HG02588 (cell line): ENCODE measurements at regions not wholly inside any gene's neighbourhood (a gene's known extent, or its start where the extent isn't known, plus 50 kb on each side); places are given as distances from the start of the nearest gene placed in this dataset.

ENCODE experiments used
- ATAC-seq: cut with Tn5 transposase; IDR thresholded peaks from one replicate; pipeline ENCODE4 v1.9.1; 2021; ENCODE audit warnings: mild to moderate bottlenecking, moderate library complexity; ENCODE audit not compliant: unreplicated experiment

DNA sequence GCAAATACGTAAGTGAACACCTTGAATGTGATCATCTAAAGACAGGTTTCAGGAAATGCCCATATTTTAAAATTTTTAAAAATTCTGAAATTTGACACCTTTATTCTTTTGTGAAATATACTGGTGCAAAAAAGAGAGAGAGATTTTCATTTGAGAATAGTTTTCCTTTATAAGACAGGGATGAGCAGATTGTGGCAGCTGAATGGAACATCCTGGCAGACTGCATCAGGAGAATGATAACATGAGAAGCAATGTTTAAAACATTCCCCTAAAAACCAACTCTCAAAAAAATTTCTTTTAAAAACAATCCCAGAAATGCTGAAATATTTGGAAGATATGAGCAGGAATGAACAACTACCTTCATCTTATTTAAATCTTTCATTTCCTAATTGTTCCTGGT lies 744.8 kb upstream of the ID2 start:
- no peak for ATAC-seq

DNA sequence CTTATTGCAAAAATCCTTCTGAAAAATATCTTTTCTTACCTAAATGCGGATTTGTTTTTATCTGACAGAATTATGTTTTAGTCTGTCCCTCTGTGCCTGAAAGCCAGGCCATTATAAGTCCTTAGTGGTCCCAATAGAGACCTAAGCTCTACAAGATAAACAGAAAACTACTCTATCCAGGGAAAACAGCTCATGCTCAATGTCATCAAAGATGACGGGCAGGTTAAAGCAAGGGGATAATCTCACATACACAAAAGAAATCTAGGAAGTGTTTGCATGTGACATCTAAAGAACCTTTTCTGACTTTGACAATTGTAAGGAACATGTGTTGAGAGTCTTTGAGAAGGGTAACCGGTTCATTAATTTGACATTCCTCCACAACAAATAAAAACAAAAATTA lies 741.1 kb upstream of the ID2 start:
- no peak for ATAC-seq

DNA sequence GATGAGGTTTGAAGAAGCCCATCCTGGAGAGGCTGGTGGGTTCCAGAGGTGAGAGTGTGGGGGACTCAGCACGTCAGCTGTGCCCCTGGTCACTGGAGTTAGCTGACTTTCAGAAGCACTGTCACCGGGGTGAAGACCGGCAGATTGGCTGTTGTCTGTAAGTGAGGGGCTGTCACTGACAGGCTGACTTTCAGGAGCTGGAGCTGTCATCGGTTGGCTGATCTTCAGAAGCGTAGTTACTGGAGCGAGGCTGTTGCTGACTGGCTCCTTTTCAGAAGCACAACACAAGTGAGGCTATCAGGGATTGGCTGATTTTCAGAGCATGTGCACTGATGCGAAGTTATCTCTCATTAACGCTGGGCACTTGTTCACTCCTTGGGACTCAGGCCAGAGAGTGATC lies 738.4 kb upstream of the ID2 start:
- ATAC-seq = no peak

DNA sequence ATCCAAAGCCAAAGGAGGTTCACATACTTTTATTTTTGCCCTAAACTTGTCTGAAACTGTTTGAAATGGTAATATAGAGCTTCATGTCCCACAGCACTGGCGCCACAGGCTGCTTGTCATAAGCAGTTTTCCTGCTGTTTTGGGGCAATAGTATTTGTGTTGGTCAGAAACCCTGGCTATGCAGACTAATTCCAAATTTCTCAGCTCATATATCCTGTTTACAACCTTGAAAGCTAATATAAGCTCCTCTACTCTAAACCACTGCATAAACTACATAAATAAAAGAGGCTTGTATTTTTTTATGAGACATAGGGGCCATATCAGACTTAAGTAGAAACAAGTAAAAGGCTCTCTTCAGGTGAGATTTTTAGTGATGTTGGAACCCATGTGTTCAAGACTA lies 736.8 kb upstream of the ID2 start:
- ATAC-seq = no peak

DNA sequence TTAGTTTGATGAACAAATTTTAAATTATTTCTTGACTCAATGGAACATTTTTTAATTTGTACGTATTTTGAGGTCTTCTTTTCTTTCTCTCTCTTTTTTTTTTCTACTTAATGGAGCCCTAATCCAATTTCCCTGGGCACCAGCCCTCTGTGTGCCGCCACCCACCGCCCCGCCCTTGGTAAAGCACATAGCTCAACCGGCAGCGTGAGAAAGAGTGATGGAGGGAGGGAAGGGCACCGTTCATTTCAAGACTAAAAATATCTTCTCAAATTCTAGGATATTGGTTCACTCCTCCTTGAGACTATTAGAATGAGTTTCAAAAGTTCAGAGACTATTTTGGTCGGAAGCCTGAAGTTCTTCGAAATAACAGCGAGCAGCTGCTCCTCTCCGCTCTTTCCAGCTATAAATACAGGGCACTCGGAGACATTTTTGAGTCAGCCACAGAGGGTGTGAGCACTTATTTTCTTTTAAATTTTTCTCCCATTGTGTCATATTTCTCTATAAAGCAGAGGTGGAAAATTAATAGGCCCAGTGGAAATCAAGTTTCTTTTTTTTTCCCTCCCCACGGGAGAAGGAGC lies 731.7 kb upstream of the ID2 start:
- ATAC-seq = no peak

DNA sequence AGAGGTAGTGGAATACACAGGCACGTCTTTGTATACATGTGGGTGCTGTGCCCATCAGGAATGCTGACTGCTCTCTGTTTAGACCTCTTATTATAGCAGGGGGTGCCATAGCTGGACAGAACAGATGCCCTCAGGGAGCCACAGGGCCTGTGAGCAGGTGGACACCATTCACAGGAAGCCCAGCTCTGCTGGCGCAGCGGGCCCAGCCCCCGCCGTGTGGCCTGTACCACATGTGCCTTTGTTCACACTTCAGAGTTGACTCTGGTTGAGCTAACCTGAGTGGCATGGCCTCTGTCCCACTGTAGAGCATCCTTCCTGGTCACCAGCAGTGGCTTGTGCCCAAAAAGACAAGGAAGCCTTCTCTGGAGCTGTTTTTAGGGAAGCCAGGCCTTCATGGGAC lies 730.9 kb upstream of the ID2 start:
- no peak for ATAC-seq

DNA sequence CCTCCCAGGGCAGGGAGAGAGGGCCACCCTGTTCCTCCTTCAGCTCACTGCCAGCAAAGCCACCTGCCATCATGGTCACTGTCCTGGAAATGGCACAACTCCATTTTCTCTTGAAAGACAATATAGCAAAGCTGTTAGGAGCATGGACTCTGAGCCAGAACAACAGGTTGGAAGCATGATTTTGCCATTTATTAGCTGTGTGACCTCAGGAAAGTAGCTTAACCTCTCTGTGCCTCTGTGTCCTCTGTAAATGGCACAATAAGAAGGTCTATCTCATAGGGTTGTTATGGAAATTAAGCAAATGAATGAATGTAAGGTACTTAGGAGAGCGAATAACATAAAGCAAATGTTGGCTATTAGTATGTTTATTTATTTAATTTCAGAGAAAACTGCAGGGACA lies 730.4 kb upstream of the ID2 start:
- no peak for ATAC-seq

DNA sequence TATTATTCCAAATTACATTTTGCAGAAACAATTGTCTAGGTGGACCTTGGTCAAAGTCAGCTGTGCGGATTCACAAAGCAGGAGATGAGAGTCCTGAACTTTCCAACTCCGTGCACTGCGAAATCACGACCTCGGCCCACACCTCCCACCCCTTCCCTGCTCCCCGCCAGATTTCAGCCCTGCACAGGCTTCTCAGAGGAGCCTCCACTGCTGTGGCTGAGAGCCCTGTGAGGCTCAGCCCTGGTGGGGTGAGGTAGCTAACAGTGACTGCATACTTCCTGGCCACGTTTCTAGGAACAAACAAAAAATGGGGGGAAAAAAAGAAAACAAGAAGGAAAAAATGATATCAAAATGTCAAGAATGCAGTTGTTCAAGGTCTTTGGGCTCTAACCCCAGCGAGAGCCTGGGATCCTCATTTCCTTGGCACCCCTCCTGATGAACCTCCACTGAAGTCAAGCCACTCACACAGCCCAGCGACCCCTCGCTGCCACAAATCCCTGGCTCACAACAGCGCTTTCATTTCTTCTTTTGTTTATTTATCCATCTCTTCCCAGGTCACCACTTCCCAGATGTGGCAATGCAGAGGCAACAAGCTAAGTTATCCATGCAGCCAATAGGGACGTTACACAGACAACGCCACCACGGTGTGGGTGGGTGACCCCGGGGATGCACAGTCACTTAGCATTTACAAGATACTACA lies 729.7 kb upstream of the ID2 start:
- ATAC-seq = no peak

DNA sequence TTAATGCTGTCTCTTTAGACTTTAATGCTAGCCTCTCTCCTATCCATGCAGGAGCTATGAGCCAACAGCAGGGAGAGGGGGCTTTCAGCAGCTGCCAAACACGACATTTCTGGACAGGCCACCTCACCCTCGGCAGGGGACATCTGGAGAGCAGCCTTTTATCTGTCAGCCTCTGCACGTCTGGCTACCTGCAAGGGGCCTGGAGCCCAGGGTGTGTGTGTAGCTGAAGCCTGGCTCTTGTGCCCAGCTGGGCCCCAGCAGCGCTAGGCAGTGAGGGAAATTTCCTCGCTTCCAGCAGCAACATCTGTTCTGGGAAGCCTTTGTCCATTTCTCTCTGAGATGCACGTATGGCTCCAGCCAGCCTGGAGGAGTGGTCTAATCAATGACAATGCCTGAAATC lies 728.7 kb upstream of the ID2 start:
- no peak for ATAC-seq

DNA sequence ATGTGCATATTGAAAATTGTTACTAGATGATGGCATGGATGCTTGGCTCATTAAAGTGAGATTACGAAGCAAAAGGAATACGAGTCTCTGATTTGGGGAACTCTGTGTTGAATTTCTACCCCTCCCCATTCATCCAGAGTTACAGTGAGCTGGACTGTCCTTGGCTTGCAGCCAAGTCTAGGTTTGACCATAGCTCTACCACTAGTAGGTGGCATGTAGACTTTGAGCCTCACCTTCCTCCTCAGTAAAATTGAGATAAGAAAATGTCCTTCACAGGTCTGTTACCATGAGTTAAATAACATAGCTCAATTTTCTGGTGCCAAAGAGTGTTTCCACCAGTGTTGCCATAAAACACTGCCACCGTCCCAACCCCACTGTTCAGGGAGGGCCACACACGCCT lies 727.6 kb upstream of the ID2 start:
- ATAC-seq = no peak

DNA sequence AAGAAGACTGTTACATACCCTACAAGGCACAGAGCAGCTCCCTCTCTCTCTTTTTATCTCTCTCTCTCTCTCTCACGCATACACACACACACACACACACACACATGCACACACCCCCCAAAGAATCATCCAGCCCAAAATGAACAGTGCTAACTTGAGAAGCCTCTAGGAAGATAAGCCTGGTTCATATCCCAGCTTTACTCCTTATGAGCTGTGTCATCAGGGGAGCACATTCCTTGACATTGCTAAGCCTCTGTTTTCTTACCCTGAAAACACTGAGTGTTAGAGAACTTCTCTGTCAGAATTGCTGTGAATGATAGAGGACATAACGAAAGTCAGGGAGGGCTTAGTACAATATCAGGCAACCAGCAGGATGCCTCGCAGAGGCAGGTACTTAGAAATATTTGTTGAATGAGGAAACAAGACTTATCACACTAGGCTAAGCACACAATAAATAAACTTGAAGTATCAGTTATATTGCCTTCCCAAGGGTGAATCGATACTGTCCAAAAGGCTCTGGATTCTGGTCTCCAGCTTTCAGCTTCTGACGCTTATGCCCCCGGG lies 725.6 kb upstream of the ID2 start:
- no peak for ATAC-seq

DNA sequence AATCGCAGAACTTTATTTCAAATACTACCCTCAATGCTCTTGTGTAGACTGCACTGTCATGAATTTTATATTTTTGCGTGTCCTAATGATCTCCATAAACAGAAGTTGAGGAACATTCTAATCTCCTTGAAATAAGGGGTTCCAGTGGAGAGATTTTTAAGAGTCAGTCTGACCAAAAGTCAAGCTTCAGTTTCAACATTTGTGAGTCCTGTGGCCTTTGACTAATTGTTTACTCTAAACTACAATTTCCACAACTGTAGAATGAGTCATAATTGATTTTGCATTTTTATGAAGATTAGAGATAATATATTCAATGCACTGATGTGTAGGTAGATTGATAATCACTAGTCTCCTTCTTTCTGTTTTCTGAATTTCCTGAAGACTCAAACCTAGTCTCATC lies 720.3 kb upstream of the ID2 start:
- ATAC-seq = no peak

DNA sequence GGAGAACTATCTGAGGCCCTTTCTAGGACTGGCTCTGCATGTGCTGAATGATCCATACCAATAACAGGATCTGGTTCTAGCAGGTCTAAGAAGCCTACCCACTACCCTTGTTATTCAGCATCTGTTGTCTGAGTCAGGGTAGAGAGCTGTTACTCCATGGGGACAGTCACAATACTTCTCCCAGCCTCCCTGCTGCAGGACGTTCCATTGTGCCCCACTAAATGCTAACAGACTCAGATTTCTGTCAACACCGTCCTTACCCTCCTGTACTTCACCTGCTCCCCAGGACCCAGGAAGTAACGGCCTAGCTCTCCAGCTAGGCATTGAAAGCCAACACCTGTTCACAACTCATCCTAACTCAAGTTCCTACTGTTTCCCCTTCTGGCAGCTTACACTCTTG lies 719.7 kb upstream of the ID2 start:
- ATAC-seq = no peak

DNA sequence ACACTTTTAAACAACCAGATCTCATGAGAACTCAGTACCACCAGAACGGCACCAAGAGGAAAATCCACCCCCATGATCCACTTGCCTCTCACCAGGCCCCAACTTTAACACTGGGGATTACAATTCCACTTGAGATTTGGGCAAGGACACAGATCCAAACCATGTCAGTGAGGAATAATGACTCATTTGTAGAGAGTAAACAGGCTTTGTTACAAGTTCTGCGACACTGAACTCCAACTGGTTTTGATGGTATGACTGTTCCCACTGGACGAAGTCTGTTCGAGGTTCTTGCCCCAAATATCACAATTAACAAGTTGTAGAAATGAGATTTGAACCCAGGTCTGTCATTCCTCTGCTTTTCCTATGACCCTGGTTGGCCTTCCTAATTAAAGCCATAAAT lies 718.1 kb upstream of the ID2 start:
- ATAC-seq = no peak

DNA sequence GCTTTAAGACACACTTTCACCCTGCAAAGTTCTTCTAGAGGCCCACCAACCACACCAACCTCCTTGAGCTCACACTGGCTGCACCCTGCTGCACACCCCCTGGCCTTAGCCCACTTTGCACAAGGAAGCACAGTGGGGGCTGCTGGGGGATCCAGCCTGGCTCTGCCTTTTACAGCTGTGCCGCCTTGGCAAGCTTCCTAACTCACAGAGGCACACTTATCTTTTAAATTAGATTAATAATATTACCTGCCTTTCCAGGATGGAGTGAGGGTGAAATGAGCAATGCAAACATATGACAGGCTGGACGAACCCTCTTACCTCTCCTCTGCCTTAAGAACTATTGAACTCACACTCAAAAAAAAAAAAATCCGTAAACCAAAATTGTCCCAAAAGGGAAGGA lies 715.8 kb upstream of the ID2 start:
- no peak for ATAC-seq

DNA sequence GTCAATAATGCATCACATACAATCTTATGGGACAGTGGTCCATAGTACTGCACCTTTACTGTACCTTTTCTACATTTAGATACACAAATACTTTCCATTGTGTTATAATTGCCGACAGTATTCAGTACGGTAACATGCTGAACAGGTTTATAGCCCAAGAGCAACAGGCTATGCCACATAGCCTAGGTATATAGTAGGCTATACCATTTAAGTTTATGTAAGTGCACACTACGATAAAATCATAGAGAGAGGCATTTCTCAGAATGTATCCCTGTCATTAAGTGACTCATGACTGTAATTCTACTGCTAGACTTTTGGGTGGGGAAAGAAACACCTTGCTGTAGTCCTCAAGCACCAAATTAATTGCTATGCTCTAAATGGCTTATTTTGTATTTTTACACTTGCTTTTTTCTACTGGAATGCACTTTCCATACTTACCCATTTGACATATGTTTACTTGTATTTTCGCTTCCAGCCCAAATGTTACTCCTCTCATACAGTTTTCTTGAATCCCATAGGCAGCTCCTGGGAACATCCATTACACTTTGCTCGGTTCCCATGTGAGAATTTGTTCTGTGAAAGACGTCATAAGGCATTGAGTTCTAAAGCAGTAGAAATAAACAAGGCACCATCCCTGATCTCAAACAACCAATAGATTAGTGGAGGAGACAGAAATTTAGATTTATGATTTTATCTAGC lies 714.0 kb upstream of the ID2 start:
- ATAC-seq = no peak

DNA sequence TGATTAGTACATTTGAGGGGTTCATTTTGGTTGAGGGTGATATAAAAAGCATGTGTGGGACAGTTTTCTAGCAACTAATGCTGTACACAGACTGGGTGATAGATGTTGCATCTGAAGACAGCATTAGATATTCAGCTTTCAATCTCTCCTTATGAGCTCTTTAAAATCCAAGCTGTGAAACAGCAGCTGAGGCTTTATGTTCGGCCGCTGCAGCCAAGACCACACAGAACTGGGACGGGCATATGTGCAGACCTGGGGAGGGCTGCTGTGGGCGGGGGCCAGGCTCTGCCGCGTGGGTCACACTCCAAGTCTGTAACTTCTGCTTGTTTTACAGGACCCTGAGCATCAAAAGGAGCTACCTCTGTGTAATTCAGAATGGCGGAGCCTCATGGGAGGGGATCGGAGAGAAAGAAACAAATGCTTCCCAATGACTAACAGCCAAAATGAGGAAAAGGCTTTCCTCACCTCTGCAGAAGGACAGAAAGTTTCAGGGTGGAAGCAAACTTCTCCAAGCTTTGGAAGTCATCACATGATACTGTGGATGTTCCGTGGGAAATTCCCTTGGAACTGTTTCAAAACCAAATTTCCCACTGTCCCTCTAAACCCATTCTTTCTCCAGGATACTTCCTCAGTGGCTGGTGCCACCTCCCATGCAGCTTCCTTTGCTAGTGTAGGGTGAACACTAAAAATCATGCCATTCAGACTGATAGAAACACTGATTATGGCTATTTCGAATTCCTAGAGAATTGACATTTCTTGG lies 711.9 kb upstream of the ID2 start:
- no peak for ATAC-seq

DNA sequence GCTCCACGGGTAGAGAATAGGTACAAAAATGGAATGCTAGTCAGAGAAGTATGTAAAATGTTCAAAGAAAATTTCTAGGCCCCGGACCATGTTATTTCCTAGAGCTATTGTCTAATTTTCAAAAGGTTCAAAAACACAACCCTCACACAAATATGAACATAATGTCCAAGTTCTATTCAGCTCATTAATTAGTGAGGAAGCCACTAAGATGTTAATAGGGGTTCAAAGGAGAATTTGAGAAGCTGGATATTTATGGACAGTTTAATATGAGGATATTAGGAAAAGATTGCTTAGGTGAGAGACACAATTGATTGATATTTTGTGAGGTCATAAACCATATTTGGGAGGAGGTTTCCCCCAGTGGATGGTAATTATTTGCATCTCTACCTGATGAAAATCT lies 710.6 kb upstream of the ID2 start:
- no peak for ATAC-seq

DNA sequence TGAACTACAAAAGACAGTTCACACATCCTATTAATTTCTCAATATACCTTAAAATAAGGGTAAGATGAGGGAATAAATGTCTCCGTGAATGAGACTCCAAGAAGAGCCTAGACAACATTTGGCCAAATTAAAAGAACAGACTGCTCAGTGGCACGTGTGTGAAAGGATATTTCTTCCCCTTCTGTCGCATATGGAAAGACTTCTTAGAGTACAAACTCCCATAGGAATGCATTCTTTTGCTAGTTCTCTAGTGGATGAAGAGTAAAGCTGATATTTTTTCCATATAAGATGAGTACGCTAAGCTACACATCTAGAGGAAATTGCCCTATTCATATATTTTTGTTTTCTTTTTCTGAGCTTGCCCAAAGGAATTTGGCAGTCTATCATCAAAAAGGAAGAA lies 710.0 kb upstream of the ID2 start:
- ATAC-seq = no peak

DNA sequence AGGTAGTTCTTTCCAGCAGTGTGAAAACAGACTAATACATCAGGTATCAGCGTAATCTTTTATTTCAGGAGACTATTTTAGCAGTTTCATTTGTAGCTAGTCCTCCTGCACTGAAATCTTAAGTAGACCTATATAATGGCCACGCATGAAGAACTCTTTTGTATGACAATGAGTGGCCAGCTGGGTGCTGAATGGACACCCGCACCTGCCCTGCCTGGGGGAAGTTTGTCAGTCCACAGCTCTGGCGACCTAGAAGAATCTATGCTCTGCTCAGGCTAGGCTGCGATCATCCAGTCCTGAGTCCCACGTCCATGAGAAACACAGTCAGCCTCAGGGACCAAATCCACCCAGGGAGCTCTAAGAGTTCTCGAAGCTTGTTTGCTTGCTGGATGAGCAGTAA lies 709.2 kb upstream of the ID2 start:
- no peak for ATAC-seq

DNA sequence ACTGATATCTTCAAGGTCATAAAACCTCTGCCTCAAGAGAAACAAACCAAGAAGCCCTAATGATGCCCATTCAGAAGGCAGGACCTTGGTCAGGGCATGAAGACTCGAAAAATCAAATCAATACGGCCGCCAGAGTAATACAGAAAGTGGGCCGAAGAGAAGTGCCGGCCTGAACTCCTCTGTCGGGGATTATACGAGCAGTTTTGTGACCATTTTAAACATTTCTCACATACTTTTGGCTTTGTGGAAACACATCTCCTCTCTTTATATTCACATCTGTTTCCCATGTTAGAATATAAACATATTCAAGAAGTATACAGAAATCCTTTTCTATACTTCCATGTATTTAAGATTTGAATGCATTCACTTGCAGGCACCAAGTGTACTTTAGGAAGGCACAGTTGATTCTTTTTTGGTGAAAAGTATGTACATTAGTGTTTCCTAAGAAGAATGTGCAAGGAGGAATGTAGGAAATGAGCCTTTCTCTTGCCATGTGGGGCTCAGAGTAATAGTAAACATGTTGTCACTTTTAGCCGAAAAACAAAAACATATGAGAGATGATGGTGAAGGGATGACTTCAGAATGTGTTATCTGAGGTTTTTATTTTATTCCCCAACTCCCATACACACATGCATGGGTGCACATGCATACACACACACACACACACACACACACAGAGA lies 707.9 kb upstream of the ID2 start:
- no peak for ATAC-seq
